ENCODE measurements at regions not wholly inside any gene's neighbourhood (a gene's known extent, or its start where the extent isn't known, plus 50 kb on each side); places are given as distances from the start of the nearest gene placed in this dataset.
"Not testable (repeated sequence)": the region's sequence is repeated elsewhere in the genome, so short reads cannot be mapped to it uniquely, and the experiment has no call there.

GRCh38 chr14:86104691-86105265 is 574.8 kb downstream of the FLRT2 start:
- no peak for DNase-seq

- DNase-seq, result no peak
Observed at GRCh38 chr14:86094512-86094911, 564.6 kb downstream of the FLRT2 start.

- no peak for DNase-seq
Observed at GRCh38 chr14:86091811-86092210, 561.9 kb downstream of the FLRT2 start.

GRCh38 chr14:86088156-86088555 is 558.2 kb downstream of the FLRT2 start:
- no peak for DNase-seq

- DNase-seq, result no peak
Observed at GRCh38 chr14:86087377-86087776, 557.4 kb downstream of the FLRT2 start.

GRCh38 chr14:86086962-86087361 is 557.0 kb downstream of the FLRT2 start:
- DNase-seq, result no peak

GRCh38 chr14:86084097-86084496 is 554.2 kb downstream of the FLRT2 start:
- DNase-seq, result no peak

- DNase-seq, result no peak
Observed at GRCh38 chr14:86083616-86084015, 553.7 kb downstream of the FLRT2 start.

- no peak for DNase-seq
Observed at GRCh38 chr14:86072116-86072894, 542.4 kb downstream of the FLRT2 start.

GRCh38 chr14:86066651-86067050 is 536.7 kb downstream of the FLRT2 start:
- no peak for DNase-seq

GRCh38 chr14:86065407-86065806 is 535.5 kb downstream of the FLRT2 start:
- no peak for DNase-seq

- DNase-seq, result not testable (repeated sequence)
Observed at GRCh38 chr14:86064595-86064994, 534.7 kb downstream of the FLRT2 start.

GRCh38 chr14:86057018-86057667 is 527.2 kb downstream of the FLRT2 start:
- DNase-seq, result no peak

- DNase-seq, result no peak
Observed at GRCh38 chr14:86055512-86056075, 525.6 kb downstream of the FLRT2 start.

GRCh38 chr14:86052868-86053267 is 522.9 kb downstream of the FLRT2 start:
- DNase-seq, result no peak

- DNase-seq, result no peak
Observed at GRCh38 chr14:86050757-86051156, 520.8 kb downstream of the FLRT2 start.

GRCh38 chr14:86050072-86050683 is 520.2 kb downstream of the FLRT2 start:
- no peak for DNase-seq

- DNase-seq, result no peak
Observed at GRCh38 chr14:86039176-86039575, 509.2 kb downstream of the FLRT2 start.

- peak in 3 of 5 donors; percentile 3 to 20 (median 5) for DNase-seq
Observed at GRCh38 chr14:86038387-86039042, 508.6 kb downstream of the FLRT2 start.

- no peak for DNase-seq
Observed at GRCh38 chr14:86035882-86036281, 505.9 kb downstream of the FLRT2 start.

GRCh38 chr14:86027990-86028389 is 498.0 kb downstream of the FLRT2 start:
- DNase-seq, result no peak

GRCh38 chr14:86027144-86027543 is 497.2 kb downstream of the FLRT2 start:
- DNase-seq, result no peak

Data from T-helper 1 cell (primary cell).